HG03095 (cell line): ENCODE measurements at regions not wholly inside any gene's neighbourhood (a gene's known extent, or its start where the extent isn't known, plus 50 kb on each side); places are given as distances from the start of the nearest gene placed in this dataset.
A peak's percentile ranks its signal among the peaks of the same experiment; 100 is the strongest.

Source experiments
- ATAC-seq: cut with Tn5 transposase; IDR thresholded peaks from one replicate; pipeline ENCODE4 v1.9.1; 2021; ENCODE audit warnings: moderate library complexity; ENCODE audit not compliant: unreplicated experiment

- no peak for ATAC-seq
Measured at GRCh38 chr5:30103452-30104202, 1089.9 kb upstream of the CDH6 start.

GRCh38 chr5:30103052-30103451 lies 1090.4 kb upstream of the CDH6 start:
- ATAC-seq = no peak

GRCh38 chr5:30102185-30102584 lies 1091.3 kb upstream of the CDH6 start:
- no peak for ATAC-seq

GRCh38 chr5:30100929-30101328 lies 1092.6 kb upstream of the CDH6 start:
- ATAC-seq = no peak

GRCh38 chr5:30100148-30100713 lies 1093.3 kb upstream of the CDH6 start:
- ATAC-seq = no peak

- ATAC-seq = no peak
Measured at GRCh38 chr5:30099634-30100033, 1093.9 kb upstream of the CDH6 start.

GRCh38 chr5:30098940-30099339 lies 1094.5 kb upstream of the CDH6 start:
- ATAC-seq = no peak

GRCh38 chr5:30092548-30092947 lies 1100.9 kb upstream of the CDH6 start:
- ATAC-seq = no peak

- no peak for ATAC-seq
Measured at GRCh38 chr5:30069441-30070263, 1123.8 kb upstream of the CDH6 start.

GRCh38 chr5:30063503-30063902 lies 1130.0 kb upstream of the CDH6 start:
- no peak for ATAC-seq

GRCh38 chr5:30051976-30052375 lies 1141.5 kb upstream of the CDH6 start:
- no peak for ATAC-seq

- ATAC-seq = no peak
Measured at GRCh38 chr5:30050056-30050815, 1143.2 kb upstream of the CDH6 start.

- no peak for ATAC-seq
Measured at GRCh38 chr5:30042677-30043076, 1150.8 kb upstream of the CDH6 start.

- no peak for ATAC-seq
Measured at GRCh38 chr5:30041831-30042385, 1151.6 kb upstream of the CDH6 start.

- no peak for ATAC-seq
Measured at GRCh38 chr5:30041291-30041690, 1152.2 kb upstream of the CDH6 start.

GRCh38 chr5:30040488-30041118 lies 1152.9 kb upstream of the CDH6 start:
- peak; percentile 83 for ATAC-seq

GRCh38 chr5:30039379-30039778 lies 1154.1 kb upstream of the CDH6 start:
- no peak for ATAC-seq

GRCh38 chr5:30034870-30035269 lies 1158.6 kb upstream of the CDH6 start:
- ATAC-seq = no peak

- no peak for ATAC-seq
Measured at GRCh38 chr5:30030101-30030500, 1163.4 kb upstream of the CDH6 start.

- ATAC-seq = no peak
Measured at GRCh38 chr5:30001826-30002225, 1191.7 kb upstream of the CDH6 start.
